Upper lobe of left lung (tissue), 4 donors: ENCODE measurements at regions not wholly inside any gene's neighbourhood (a gene's known extent, or its start where the extent isn't known, plus 50 kb on each side); places are given as distances from the start of the nearest gene placed in this dataset.

ENCODE experiments used
- EP300 ChIP-seq, 4 donors: sonication (generic); formaldehyde crosslinking; IDR thresholded peaks; one replicate each; pipeline ENCODE4 v1.5.1; 2017; ENCODE audit warnings: antibody characterized with exemption in 4 of 4, control low read depth in 2 of 4
- POLR2A ChIP-seq, 4 donors: fragments of 450-650 bp; IDR thresholded peaks; one replicate each; pipeline ENCODE4 v1.5.1; 2016 to 2017; ENCODE audit warnings: antibody characterized with exemption in 4 of 4, mild to moderate bottlenecking in 2 of 4
- POLR2AphosphoS5 ChIP-seq, 2 donors: sonication (generic); formaldehyde crosslinking; IDR thresholded peaks; one replicate each; pipeline ENCODE4 v1.5.1; 2017; ENCODE audit warnings: antibody characterized with exemption in 2 of 2
- TF ChIP-seq, protein P1 (sequence below), 6 experiments: fragments of 450-650 bp in 4 of 6; fragments of 200-600 bp in 2 of 6; sonication (generic) in 2 of 6; IDR thresholded peaks; one replicate each; pipeline ENCODE4 v1.5.1; 2016 to 2019; ENCODE audit warnings: antibody characterized with exemption in 6 of 6

DNA sequence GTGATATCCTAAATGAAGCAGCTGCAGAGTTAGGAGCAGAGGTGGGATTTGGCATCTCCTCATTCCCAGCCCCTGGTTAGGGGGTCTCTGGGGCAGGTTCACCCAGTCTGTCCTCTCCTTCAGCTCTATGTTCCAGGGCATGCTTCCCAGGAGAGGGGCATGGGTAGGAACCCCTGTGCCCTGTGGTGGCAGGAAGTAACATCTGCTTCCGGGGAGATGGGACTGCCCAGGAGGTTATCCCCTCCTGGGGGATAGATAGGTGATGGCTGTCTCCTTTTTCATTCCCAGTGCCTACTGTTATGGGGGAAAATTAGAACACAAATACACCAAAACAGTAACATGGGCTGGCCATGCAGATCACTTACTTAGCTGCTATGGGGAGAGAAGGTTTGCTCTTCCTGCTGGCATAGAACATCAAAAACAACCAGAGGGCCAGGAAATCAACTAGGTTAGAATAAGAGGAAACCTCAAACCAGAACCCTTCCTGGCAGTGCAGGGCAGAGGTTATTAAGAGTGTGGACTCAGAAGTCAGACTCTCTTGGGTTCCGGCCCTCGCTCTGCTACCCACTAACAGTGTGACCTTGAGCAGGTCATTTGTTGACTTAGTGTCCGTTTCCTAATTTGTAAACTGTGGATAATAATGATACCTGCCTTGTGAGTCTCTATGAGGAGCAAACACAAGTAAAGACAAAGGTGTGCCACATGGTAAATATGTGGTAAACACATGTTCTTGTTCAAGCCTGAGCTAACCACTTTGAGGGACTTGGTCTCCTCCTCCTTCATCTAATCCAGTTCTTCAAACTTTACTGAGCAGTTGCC lies 157.8 kb upstream of the JUN start:
- TF ChIP-seq EP300 (IDR thresholded peaks at IDR 0.05) (no peak), POLR2A (IDR thresholded peaks at IDR 0.05) (no peak), POLR2AphosphoS5 (IDR thresholded peaks at IDR 0.05) (no peak)
- TF ChIP-seq, protein P1, sequence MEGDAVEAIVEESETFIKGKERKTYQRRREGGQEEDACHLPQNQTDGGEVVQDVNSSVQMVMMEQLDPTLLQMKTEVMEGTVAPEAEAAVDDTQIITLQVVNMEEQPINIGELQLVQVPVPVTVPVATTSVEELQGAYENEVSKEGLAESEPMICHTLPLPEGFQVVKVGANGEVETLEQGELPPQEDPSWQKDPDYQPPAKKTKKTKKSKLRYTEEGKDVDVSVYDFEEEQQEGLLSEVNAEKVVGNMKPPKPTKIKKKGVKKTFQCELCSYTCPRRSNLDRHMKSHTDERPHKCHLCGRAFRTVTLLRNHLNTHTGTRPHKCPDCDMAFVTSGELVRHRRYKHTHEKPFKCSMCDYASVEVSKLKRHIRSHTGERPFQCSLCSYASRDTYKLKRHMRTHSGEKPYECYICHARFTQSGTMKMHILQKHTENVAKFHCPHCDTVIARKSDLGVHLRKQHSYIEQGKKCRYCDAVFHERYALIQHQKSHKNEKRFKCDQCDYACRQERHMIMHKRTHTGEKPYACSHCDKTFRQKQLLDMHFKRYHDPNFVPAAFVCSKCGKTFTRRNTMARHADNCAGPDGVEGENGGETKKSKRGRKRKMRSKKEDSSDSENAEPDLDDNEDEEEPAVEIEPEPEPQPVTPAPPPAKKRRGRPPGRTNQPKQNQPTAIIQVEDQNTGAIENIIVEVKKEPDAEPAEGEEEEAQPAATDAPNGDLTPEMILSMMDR (IDR thresholded peaks at IDR 0.05): no peak
